GM18517 (cell line): ENCODE measurements at regions not wholly inside any gene's neighbourhood (a gene's known extent, or its start where the extent isn't known, plus 50 kb on each side); places are given as distances from the start of the nearest gene placed in this dataset.
"Not testable (repeated sequence)": the region's sequence is repeated elsewhere in the genome, so short reads cannot be mapped to it uniquely, and the experiment has no call there.

Experiments
- ATAC-seq: cut with Tn5 transposase; IDR thresholded peaks from one replicate; pipeline ENCODE4 v1.9.1; 2021; ENCODE audit warnings: mild to moderate bottlenecking, moderate library complexity; ENCODE audit not compliant: unreplicated experiment

- not testable (repeated sequence) for ATAC-seq
Observed at GRCh38 chr16:33583702-33584101, 124.3 kb downstream of the TP53TG3F start.

- ATAC-seq = not testable (repeated sequence)
Observed at GRCh38 chr16:33588589-33588988, 129.2 kb downstream of the TP53TG3F start.

- not testable (repeated sequence) for ATAC-seq
Observed at GRCh38 chr16:33593344-33593743, 133.9 kb downstream of the TP53TG3F start.

GRCh38 chr16:33595074-33595473 lies 135.7 kb downstream of the TP53TG3F start:
- ATAC-seq = not testable (repeated sequence)

- peak; percentile 65 for ATAC-seq
Observed at GRCh38 chr16:33601029-33601428, 141.6 kb downstream of the TP53TG3F start.

- ATAC-seq = not testable (repeated sequence)
Observed at GRCh38 chr16:33623535-33624077, 164.2 kb downstream of the TP53TG3F start.

GRCh38 chr16:33628895-33629294 lies 169.5 kb downstream of the TP53TG3F start:
- not testable (repeated sequence) for ATAC-seq

GRCh38 chr16:33631713-33632112 lies 172.3 kb downstream of the TP53TG3F start:
- not testable (repeated sequence) for ATAC-seq

GRCh38 chr16:33634057-33634456 lies 174.6 kb downstream of the TP53TG3F start:
- not testable (repeated sequence) for ATAC-seq

- ATAC-seq = not testable (repeated sequence)
Observed at GRCh38 chr16:33636760-33637159, 177.3 kb downstream of the TP53TG3F start.

- ATAC-seq = peak; percentile 81
Observed at GRCh38 chr16:33643270-33643669, 183.9 kb downstream of the TP53TG3F start.

- peak; percentile 57 for ATAC-seq
Observed at GRCh38 chr16:33643698-33644381, 184.4 kb downstream of the TP53TG3F start.

GRCh38 chr16:33646386-33646785 lies 187.0 kb downstream of the TP53TG3F start:
- not testable (repeated sequence) for ATAC-seq

GRCh38 chr16:33655756-33656155 lies 196.3 kb downstream of the TP53TG3F start:
- not testable (repeated sequence) for ATAC-seq

GRCh38 chr16:33656394-33656793 lies 197.0 kb downstream of the TP53TG3F start:
- ATAC-seq = peak; percentile 56

- peak; percentile 76 for ATAC-seq
Observed at GRCh38 chr16:33657717-33658116, 198.3 kb downstream of the TP53TG3F start.

GRCh38 chr16:33680791-33681190 lies 221.4 kb downstream of the TP53TG3F start:
- ATAC-seq = not testable (repeated sequence)

- not testable (repeated sequence) for ATAC-seq
Observed at GRCh38 chr16:33700320-33700719, 240.9 kb downstream of the TP53TG3F start.

- not testable (repeated sequence) for ATAC-seq
Observed at GRCh38 chr16:33706845-33707590, 247.6 kb downstream of the TP53TG3F start.

GRCh38 chr16:33707591-33707934 lies 248.2 kb downstream of the TP53TG3F start:
- not testable (repeated sequence) for ATAC-seq

- not testable (repeated sequence) for ATAC-seq
Observed at GRCh38 chr16:33709856-33710695, 250.7 kb downstream of the TP53TG3F start.
